NCI-H1092 (cell line): ENCODE measurements at regions not wholly inside any gene's neighbourhood (a gene's known extent, or its start where the extent isn't known, plus 50 kb on each side); places are given as distances from the start of the nearest gene placed in this dataset.

Experiments
- DNase-seq: peaks from one replicate; lab custom pipeline; 2025; lab: John Stamatoyannopoulos, UW

GRCh38 chr2:185891403-185891802 lies 152.8 kb downstream of the FSIP2 start:
- no peak for DNase-seq

DNA sequence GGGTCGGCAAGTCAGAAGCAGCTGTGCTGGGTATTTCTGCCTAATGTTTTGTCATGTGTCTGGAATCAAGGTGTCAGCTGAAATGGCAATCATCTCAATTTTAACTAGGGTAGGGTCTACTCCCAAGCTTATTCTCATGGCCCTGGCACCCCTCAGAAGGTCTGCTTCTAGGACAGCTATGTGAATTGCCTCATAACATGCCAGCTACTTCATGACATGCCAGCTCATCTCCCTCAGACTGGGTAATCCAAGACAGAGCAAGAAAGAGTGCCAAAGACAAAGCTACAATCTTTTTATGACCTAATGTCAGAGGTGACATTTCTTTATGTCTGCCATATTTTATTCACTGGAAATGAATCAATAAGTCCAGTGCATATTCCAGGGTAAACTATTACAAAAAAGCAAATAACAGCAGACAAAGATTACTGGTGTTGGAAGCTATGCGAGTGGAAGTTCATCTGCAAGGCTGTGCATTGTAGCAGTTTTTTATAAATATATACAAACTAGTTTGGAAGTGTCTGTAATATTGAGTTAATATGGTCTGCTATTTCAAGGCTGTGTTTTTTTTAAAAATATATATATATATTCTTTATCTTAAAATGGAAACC lies 153.3 kb downstream of the FSIP2 start:
- no peak for DNase-seq

DNA sequence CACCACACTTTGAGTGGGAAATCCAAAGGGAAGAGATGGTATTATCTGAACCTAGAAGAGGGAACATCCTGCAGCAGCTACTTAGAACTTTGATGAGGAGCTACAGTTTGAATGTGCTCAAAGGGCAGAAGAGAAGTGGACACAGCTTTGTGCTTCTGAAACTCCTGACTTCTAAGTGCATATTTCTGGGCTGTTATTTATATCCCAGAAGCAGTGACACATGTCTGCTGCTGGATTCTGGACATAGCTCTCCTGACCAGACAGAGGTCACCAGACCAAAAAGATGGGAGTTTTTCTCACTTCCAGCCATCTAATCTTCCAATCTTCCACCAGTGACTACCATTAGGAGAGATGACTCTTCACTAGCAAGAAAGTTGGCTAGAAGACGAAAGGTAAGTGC lies 153.9 kb downstream of the FSIP2 start:
- no peak for DNase-seq

- DNase-seq: no peak
Measured at GRCh38 chr2:185894223-185894622, 155.6 kb downstream of the FSIP2 start.

GRCh38 chr2:185895828-185896693 lies 157.5 kb downstream of the FSIP2 start:
- DNase-seq: no peak

GRCh38 chr2:185899366-185899765 lies 160.8 kb downstream of the FSIP2 start:
- DNase-seq: no peak

- no peak for DNase-seq
Measured at GRCh38 chr2:185919155-185919554, 180.6 kb downstream of the FSIP2 start.

DNA sequence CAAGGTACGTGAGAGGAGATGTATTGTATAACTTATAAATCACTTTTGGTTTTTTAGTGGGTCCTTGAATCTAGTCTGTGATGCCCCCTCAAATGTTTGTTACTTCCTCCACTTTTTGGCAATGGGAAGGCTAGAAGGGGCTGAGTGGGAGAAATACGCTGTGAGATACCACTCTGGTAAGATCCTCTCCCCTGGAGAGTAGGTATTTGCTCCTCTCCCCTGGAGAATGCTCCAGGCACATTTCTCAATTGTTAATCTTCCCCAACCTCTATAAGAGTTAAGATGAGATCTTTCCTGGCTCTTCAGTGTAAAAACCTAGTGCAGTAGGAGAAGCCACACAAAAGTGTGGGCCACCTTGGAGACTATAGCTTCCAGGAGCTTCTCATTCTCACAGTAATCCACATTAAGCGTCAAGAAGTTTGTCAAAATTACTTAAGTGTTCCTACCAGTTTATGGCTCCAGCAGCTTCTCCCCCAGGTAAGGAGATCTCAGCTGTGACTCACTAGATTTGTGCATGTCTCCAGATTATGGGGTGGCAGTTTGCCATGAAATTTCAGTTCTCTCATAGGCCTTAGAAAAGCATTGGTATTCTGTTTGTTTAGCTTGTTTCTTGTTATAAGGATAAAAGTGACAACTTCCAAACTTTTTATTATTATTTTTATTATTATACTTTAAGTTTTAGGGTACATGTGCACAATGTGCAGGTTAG lies 182.6 kb downstream of the FSIP2 start:
- no peak for DNase-seq

GRCh38 chr2:185934232-185934631 lies 195.6 kb downstream of the FSIP2 start:
- DNase-seq: no peak

GRCh38 chr2:185939858-185940257 lies 201.3 kb downstream of the FSIP2 start:
- no peak for DNase-seq

- no peak for DNase-seq
Measured at GRCh38 chr2:185942855-185943254, 204.3 kb downstream of the FSIP2 start.

DNA sequence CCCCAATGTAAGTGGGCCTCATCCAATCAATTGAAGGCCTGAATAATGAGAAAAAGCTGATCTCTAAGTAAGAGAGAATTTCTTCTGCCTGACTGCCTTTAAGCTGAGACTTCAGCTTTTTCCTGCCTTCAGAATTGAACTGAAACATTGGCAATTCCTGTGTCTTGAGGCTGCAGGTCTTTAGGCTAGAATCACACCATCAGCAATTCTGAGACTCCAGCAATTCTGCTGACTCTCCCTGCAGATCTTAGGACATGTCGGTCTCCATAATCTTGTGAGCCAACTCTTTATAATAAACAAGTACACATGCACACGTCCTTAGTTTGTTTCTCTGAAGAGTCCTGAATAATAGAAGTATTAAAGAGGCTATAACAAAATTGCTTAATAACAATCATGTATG lies 209.1 kb downstream of the FSIP2 start:
- DNase-seq: no peak

DNA sequence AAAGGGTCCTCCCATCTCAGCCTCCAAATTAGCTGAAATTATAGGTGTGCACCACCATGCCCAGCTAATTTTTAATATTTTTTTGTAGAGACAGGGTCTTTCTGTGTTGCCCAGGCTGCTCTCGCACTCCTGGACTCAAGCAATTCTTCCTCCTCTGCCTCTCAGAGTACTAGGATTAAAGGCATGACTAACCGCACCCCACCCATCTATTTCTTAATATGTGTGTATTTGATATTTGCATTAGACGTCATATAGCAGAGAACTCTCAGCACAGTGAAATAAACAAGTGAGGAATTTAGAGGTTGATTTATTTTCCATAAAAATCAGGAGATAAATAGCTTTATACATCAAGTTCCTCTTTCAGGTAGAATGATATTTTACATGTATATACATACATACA lies 213.5 kb downstream of the FSIP2 start:
- DNase-seq: no peak

GRCh38 chr2:185954389-185954788 lies 215.8 kb downstream of the FSIP2 start:
- no peak for DNase-seq

DNA sequence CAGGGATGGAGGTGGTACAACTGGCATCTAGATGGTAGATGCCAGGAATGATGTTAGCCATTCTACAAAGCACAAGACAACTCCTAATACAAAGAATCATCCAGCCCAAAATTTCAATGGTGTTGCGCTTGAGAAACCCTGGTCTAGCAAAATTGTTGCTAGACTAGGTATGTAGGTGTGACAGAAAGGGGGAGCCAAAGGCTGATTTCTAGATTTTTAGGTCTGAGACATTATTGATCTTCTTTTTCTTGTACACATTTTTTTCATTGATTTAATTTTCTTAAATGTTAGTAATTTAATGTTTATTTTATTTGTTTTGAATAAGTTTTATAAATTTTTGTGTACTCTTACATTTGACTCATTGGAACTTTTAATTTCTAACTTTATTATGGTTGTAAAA lies 216.4 kb downstream of the FSIP2 start:
- no peak for DNase-seq

GRCh38 chr2:185967335-185967734 lies 228.7 kb downstream of the FSIP2 start:
- no peak for DNase-seq

DNA sequence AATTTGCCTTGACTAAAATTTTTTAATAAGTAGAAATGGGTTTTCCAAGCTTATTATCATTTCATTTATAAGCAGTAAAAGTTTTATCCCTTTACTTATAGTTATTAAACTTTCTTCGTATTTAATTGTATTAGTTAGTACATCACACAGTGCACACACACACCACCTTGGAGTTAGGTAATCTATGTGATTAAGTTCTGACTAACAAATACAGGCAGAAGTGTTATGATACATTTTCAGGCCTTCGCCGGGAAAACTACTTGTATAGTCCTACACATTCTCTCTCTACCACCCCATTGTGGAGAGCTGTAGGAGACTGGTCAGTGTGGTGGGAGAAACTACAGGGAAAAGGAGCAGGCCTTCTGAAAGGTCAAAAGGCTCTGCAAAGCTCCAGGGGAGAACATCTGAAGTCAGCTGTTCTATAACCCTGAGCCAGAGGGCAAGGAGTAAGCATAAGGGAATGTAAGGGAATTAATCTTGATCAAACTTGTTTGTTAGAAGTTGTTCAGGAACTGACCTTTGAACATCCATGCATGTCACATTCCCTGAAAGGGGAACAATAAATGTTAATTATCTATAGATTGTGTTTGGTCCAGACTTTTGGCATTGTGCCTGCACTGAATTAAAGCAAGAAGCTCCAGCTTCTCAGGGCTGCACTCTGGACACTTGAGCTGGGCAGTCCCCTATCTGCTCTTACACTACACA lies 231.7 kb downstream of the FSIP2 start:
- DNase-seq: no peak

GRCh38 chr2:185978634-185979407 lies 240.2 kb downstream of the FSIP2 start:
- no peak for DNase-seq

- DNase-seq: no peak
Measured at GRCh38 chr2:185979546-185980071, 241.0 kb downstream of the FSIP2 start.

- DNase-seq: no peak
Measured at GRCh38 chr2:185980944-185981343, 242.3 kb downstream of the FSIP2 start.

DNA sequence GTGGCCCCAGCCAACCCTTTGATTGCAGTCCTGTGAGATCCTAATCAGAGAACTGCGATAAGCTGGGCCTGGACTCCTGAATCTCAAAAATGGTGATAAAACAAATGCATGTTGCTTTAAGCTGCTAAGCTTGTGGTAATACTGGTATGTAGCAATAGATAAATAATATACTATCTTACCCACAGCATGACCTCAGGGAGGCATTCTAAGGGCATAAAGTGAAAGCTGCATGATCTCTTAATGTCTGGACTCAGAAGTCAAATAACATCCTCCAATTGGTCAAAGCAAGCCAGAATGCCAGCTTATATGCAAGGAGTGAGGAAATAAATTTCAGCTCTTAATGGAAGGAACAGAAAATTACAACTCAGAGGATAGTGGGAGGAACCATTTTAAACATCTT lies 246.1 kb downstream of the FSIP2 start:
- no peak for DNase-seq
